Upper lobe of right lung (tissue), 1 donor: ENCODE measurements at regions not wholly inside any gene's neighbourhood (a gene's known extent, or its start where the extent isn't known, plus 50 kb on each side); places are given as distances from the start of the nearest gene placed in this dataset.
"Not testable (repeated sequence)": the region's sequence is repeated elsewhere in the genome, so short reads cannot be mapped to it uniquely, and the experiment has no call there.

Source experiments
- ATAC-seq: fragments of 200-7000 bp; cut with Tn5 transposase; one replicate; pipeline ENCODE4 v1.9.1; 2020; ENCODE audit warnings: mild to moderate bottlenecking, moderate library complexity
- DNase-seq: peaks from one replicate; pipeline ENCODE4 v3.0.0-alpha.2; 2020
- H3K27ac ChIP-seq: fragments of 200-600 bp; one replicate; pipeline ENCODE4 v1.8.0; 2022
- H3K27me3 ChIP-seq: fragments of 200-600 bp; one replicate; pipeline ENCODE4 v1.8.0; 2022; ENCODE audit warnings: mild to moderate bottlenecking
- H3K36me3 ChIP-seq: fragments of 200-600 bp; one replicate; pipeline ENCODE4 v1.8.0; 2022
- H3K4me1 ChIP-seq: fragments of 200-600 bp; one replicate; pipeline ENCODE4 v1.8.0; 2022
- H3K4me3 ChIP-seq: fragments of 200-600 bp; one replicate; pipeline ENCODE4 v1.8.0; 2022; ENCODE audit warnings: mild to moderate bottlenecking
- H3K9me3 ChIP-seq: fragments of 200-600 bp; one replicate; pipeline ENCODE4 v1.8.0; 2022
- CTCF ChIP-seq: fragments of 200-600 bp; IDR thresholded peaks from one replicate; pipeline ENCODE4 v1.8.0; 2022; ENCODE audit warnings: antibody characterized with exemption
- intact Hi-C: fragments of 100-400 bp; cut with DNase I; formaldehyde crosslinking; loops from one replicate; pipeline ENCODE4 v1.11.0; 2022
- donor health status: DM: no; HTN: yes; CAD: no; lungs with severe emphysema.

- intact Hi-C loops: no loop called here
- H3K4me3 ChIP-seq: no peak overlapping the region
- DNase-seq (no peak), ATAC-seq (no peak)
- no peaks in the 10 kb centered on the region for H3K9me3 ChIP-seq
- no peaks in the 10 kb centered on the region for H3K27me3 ChIP-seq
- H3K4me1 ChIP-seq: no peaks in the 10 kb centered on the region
- no peak for TF ChIP-seq CTCF
- H3K36me3 ChIP-seq: no peaks in the 10 kb centered on the region
- no peak overlapping the region for H3K27ac ChIP-seq
Observed at GRCh38 chr4:187679450-187679849, 316.1 kb upstream of the ZFP42 start.

- Histone ChIP-seq H3K27ac (no peak overlapping the region), H3K27me3 (no peaks in the 10 kb centered on the region), H3K4me1 (no peaks in the 10 kb centered on the region), H3K36me3 (no peaks in the 10 kb centered on the region), H3K9me3 (no peaks in the 10 kb centered on the region), H3K4me3 (no peak overlapping the region)
- DNase-seq (no peak), ATAC-seq (no peak)
- TF ChIP-seq CTCF: no peak
- intact Hi-C loops: no loop called here
Observed at GRCh38 chr4:187685247-187685646, 310.3 kb upstream of the ZFP42 start.

- H3K9me3 ChIP-seq: no peaks in the 10 kb centered on the region
- H3K4me3 ChIP-seq: no peak overlapping the region
- TF ChIP-seq CTCF: no peak
- ATAC-seq: no peak
- H3K36me3 ChIP-seq: no peaks in the 10 kb centered on the region
- DNase-seq: no peak
- H3K27ac ChIP-seq: no peak overlapping the region
- intact Hi-C loops: no loop called here
- no peaks in the 10 kb centered on the region for H3K4me1 ChIP-seq
- no peaks in the 10 kb centered on the region for H3K27me3 ChIP-seq
Observed at GRCh38 chr4:187687697-187688096, 307.9 kb upstream of the ZFP42 start.

- intact Hi-C loops: no loop called here
- no peak for ATAC-seq
Observed at GRCh38 chr4:187692626-187693025, 302.9 kb upstream of the ZFP42 start.

GRCh38 chr4:187695531-187695930 is 300.0 kb upstream of the ZFP42 start:
- DNase-seq, H3K27me3 ChIP-seq, H3K9me3 ChIP-seq, H3K27ac ChIP-seq, H3K4me1 ChIP-seq, H3K4me3 ChIP-seq, H3K36me3 ChIP-seq, intact Hi-C loops, ATAC-seq: not testable (repeated sequence)

More at GRCh38 chr4:187692626-187693025, 302.9 kb upstream of the ZFP42 start:
- no peaks in the 10 kb centered on the region for H3K27me3 ChIP-seq
- H3K4me3 ChIP-seq: no peak overlapping the region
- no peak overlapping the region for H3K27ac ChIP-seq
- H3K4me1 ChIP-seq: no peaks in the 10 kb centered on the region
- TF ChIP-seq CTCF: no peak
- no peaks in the 10 kb centered on the region for H3K36me3 ChIP-seq
- no peak for DNase-seq
- no peaks in the 10 kb centered on the region for H3K9me3 ChIP-seq

GRCh38 chr4:187711586-187711985 is 284.0 kb upstream of the ZFP42 start:
- H3K27me3 ChIP-seq: no peaks in the 10 kb centered on the region
- no peaks in the 10 kb centered on the region for H3K9me3 ChIP-seq
- H3K4me1 ChIP-seq: no peaks in the 10 kb centered on the region
- H3K4me3 ChIP-seq: no peak overlapping the region
- H3K36me3 ChIP-seq: no peaks in the 10 kb centered on the region
- no peak for ATAC-seq
- H3K27ac ChIP-seq: no peak overlapping the region
- no peak for TF ChIP-seq CTCF
- intact Hi-C loops: no loop called here
- DNase-seq: no peak
